HG02571 (cell line): ENCODE measurements at regions not wholly inside any gene's neighbourhood (a gene's known extent, or its start where the extent isn't known, plus 50 kb on each side); places are given as distances from the start of the nearest gene placed in this dataset.
"Not testable (repeated sequence)": the region's sequence is repeated elsewhere in the genome, so short reads cannot be mapped to it uniquely, and the experiment has no call there.

Source experiments
- ATAC-seq: cut with Tn5 transposase; IDR thresholded peaks from one replicate; pipeline ENCODE4 v1.9.1; 2021; ENCODE audit warnings: mild to moderate bottlenecking, moderate library complexity; ENCODE audit not compliant: unreplicated experiment

- ATAC-seq: not testable (repeated sequence)
Observed at GRCh38 chr17:15858082-15858481, 86.8 kb upstream of the ADORA2B start.

GRCh38 chr17:15860774-15861173 lies 84.2 kb upstream of the ADORA2B start:
- not testable (repeated sequence) for ATAC-seq

- ATAC-seq: not testable (repeated sequence)
Observed at GRCh38 chr17:15864061-15864460, 80.9 kb upstream of the ADORA2B start.

GRCh38 chr17:15864472-15864871 lies 80.5 kb upstream of the ADORA2B start:
- not testable (repeated sequence) for ATAC-seq

GRCh38 chr17:15866015-15866414 lies 78.9 kb upstream of the ADORA2B start:
- ATAC-seq: not testable (repeated sequence)

GRCh38 chr17:15867331-15867730 lies 77.6 kb upstream of the ADORA2B start:
- ATAC-seq: not testable (repeated sequence)

- not testable (repeated sequence) for ATAC-seq
Observed at GRCh38 chr17:15869868-15870267, 75.1 kb upstream of the ADORA2B start.

- not testable (repeated sequence) for ATAC-seq
Observed at GRCh38 chr17:15872677-15873076, 72.3 kb upstream of the ADORA2B start.

- not testable (repeated sequence) for ATAC-seq
Observed at GRCh38 chr17:15877882-15878500, 66.9 kb upstream of the ADORA2B start.

GRCh38 chr17:15882058-15882720 lies 62.7 kb upstream of the ADORA2B start:
- ATAC-seq: no peak

- no peak for ATAC-seq
Observed at GRCh38 chr17:15882777-15883176, 62.2 kb upstream of the ADORA2B start.

- no peak for ATAC-seq
Observed at GRCh38 chr17:15883617-15884111, 61.3 kb upstream of the ADORA2B start.

GRCh38 chr17:15884731-15885130 lies 60.2 kb upstream of the ADORA2B start:
- no peak for ATAC-seq

- ATAC-seq: no peak
Observed at GRCh38 chr17:15885770-15886169, 59.2 kb upstream of the ADORA2B start.

- no peak for ATAC-seq
Observed at GRCh38 chr17:15886221-15886620, 58.7 kb upstream of the ADORA2B start.

- ATAC-seq: no peak
Observed at GRCh38 chr17:15886804-15887203, 58.1 kb upstream of the ADORA2B start.

GRCh38 chr17:15888436-15888835 lies 56.5 kb upstream of the ADORA2B start:
- no peak for ATAC-seq

GRCh38 chr17:15890279-15890892 lies 54.5 kb upstream of the ADORA2B start:
- ATAC-seq: no peak

GRCh38 chr17:15891318-15891717 lies 53.6 kb upstream of the ADORA2B start:
- ATAC-seq: no peak

- ATAC-seq: no peak
Observed at GRCh38 chr17:15892244-15892643, 52.7 kb upstream of the ADORA2B start.

- no peak for ATAC-seq
Observed at GRCh38 chr17:15892731-15893657, 51.9 kb upstream of the ADORA2B start.
